ENCODE measurements at regions not wholly inside any gene's neighbourhood (a gene's known extent, or its start where the extent isn't known, plus 50 kb on each side); places are given as distances from the start of the nearest gene placed in this dataset.

DNA sequence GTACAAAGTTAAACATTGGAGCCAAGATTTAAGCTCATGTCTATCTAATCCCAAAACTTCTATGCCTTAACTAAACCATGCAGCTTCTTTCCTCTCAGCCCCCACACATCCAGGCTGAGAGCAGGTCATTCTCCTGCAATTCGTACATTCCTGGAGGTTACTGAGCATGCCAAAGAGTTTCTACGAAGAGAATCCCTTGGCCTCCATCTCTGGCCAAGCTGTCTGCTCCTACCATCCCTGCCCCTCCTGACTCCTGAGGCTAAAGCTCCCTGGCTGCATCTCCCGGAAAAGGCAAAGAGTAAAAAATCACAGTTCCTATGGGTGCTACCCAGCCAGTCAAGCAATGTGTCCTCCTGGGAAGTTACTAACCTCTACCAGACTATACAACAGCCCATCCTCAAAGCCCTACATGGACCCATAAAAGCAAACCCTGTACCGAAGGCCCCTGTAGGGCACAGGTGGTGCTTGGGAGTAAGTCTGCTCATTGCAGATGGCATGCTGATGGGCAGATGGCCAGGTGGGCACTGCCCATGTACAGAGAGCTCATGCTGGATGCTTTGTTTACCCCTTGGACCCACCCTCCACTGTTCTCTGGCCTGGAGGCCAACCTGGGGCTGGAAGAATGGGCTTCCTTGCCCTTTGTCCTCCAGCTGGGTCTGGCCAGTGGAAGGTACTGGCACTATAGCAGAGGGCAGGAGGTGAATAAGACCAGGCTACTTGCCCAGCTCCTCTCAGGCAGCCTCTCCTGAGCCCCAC, 99.5 kb downstream of the TTC32 start:
- no peak for DNase-seq (ENCODE audit: low spot score)
- ATAC-seq (ENCODE audit: low read depth): no peak
- Histone ChIP-seq H3K9me3 (ENCODE audit: severe bottlenecking) (no peaks in the 10 kb centered on the region), H3K4me1 (ENCODE audit: insufficient read depth, poor library complexity, severe bottlenecking) (peaks cover 24% of the 10 kb centered on the region), H3K4me3 (ENCODE audit: severe bottlenecking) (no peak overlapping the region), H3K36me3 (ENCODE audit: low read depth) (no peaks in the 10 kb centered on the region), H3K27me3 (ENCODE audit: insufficient read depth, poor library complexity, severe bottlenecking) (no peaks in the 10 kb centered on the region), H3K27ac (ENCODE audit: poor library complexity, severe bottlenecking) (peak overlapping the region; percentile 39)
- TF ChIP-seq, protein P1, sequence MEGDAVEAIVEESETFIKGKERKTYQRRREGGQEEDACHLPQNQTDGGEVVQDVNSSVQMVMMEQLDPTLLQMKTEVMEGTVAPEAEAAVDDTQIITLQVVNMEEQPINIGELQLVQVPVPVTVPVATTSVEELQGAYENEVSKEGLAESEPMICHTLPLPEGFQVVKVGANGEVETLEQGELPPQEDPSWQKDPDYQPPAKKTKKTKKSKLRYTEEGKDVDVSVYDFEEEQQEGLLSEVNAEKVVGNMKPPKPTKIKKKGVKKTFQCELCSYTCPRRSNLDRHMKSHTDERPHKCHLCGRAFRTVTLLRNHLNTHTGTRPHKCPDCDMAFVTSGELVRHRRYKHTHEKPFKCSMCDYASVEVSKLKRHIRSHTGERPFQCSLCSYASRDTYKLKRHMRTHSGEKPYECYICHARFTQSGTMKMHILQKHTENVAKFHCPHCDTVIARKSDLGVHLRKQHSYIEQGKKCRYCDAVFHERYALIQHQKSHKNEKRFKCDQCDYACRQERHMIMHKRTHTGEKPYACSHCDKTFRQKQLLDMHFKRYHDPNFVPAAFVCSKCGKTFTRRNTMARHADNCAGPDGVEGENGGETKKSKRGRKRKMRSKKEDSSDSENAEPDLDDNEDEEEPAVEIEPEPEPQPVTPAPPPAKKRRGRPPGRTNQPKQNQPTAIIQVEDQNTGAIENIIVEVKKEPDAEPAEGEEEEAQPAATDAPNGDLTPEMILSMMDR (IDR thresholded peaks at IDR 0.05; ENCODE audit: poor library complexity, severe bottlenecking): no peak

DNA sequence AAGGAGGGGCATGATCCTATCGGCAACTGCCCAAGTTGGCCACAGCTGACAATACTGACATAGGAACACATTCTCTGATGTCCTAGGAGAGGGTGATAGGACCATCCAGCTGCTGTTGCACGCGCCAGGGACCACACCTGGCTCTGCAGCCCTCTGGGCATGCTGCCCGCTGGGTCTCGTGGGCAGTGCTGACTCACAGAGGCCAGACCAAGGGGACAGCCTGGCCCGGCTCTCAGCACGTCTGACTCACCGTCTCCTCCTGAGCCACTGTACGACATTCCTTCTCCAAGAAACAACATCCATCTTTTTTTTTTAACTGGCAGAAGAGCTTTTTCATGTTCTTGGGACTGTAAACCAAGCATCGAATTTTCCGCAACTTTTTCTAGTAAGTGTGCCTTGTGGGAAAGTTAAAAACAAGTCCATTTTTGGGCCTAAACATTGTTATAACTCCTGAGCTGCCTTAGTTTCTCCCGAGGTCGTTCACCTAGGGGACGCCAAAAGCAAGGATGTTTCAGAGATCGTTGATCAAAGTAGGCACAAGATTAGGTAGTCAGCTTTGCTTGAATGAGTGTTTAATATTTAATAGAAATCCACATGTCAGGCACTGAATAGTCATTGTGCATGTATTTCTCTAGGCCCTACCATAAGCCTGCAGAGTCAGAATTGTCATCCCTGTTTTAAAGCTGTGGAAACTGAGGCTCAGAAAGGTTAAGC, 100.3 kb downstream of the TTC32 start:
- Histone ChIP-seq H3K4me3 (ENCODE audit: severe bottlenecking) (no peak overlapping the region), H3K36me3 (ENCODE audit: low read depth) (no peaks in the 10 kb centered on the region), H3K4me1 (ENCODE audit: insufficient read depth, poor library complexity, severe bottlenecking) (peaks cover 28% of the 10 kb centered on the region), H3K27ac (ENCODE audit: poor library complexity, severe bottlenecking) (peak overlapping the region; percentile 39), H3K27me3 (ENCODE audit: insufficient read depth, poor library complexity, severe bottlenecking) (no peaks in the 10 kb centered on the region), H3K9me3 (ENCODE audit: severe bottlenecking) (no peaks in the 10 kb centered on the region)
- peak; percentile 97 for ATAC-seq (ENCODE audit: low read depth)
- peak; percentile 96 for DNase-seq (ENCODE audit: low spot score)
- TF ChIP-seq, protein P1 (IDR thresholded peaks at IDR 0.05; ENCODE audit: poor library complexity, severe bottlenecking): no peak

DNA sequence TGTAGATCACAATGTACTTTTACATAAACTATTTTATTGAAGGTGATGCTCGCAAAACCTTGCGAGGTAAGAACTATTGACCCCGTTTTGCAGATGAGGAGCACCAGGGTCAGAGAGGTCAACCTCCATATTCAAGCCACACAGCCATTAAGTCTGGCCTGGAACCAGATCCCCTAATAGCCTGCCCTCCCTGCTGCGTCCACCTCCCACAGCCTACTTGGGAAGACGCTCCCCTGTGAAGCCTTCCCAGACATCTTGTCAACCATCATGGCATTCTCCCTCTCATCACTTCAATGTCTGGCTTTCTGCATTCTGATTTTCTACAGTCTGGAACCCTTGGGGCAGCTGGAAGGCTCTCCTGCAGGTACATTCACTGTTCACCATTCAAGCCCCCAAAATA, 101.0 kb downstream of the TTC32 start:
- TF ChIP-seq, protein P1 (IDR thresholded peaks at IDR 0.05; ENCODE audit: poor library complexity, severe bottlenecking): no peak
- H3K36me3 ChIP-seq (ENCODE audit: low read depth): no peaks in the 10 kb centered on the region
- DNase-seq (ENCODE audit: low spot score) (no peak), ATAC-seq (ENCODE audit: low read depth) (no peak)
- peaks cover 33% of the 10 kb centered on the region for H3K4me1 ChIP-seq (ENCODE audit: insufficient read depth, poor library complexity, severe bottlenecking)
- no peaks in the 10 kb centered on the region for H3K27me3 ChIP-seq (ENCODE audit: insufficient read depth, poor library complexity, severe bottlenecking)
- H3K9me3 ChIP-seq (ENCODE audit: severe bottlenecking): no peaks in the 10 kb centered on the region
- no peak overlapping the region for H3K4me3 ChIP-seq (ENCODE audit: severe bottlenecking)
- peak overlapping the region; percentile 39 for H3K27ac ChIP-seq (ENCODE audit: poor library complexity, severe bottlenecking)

DNA sequence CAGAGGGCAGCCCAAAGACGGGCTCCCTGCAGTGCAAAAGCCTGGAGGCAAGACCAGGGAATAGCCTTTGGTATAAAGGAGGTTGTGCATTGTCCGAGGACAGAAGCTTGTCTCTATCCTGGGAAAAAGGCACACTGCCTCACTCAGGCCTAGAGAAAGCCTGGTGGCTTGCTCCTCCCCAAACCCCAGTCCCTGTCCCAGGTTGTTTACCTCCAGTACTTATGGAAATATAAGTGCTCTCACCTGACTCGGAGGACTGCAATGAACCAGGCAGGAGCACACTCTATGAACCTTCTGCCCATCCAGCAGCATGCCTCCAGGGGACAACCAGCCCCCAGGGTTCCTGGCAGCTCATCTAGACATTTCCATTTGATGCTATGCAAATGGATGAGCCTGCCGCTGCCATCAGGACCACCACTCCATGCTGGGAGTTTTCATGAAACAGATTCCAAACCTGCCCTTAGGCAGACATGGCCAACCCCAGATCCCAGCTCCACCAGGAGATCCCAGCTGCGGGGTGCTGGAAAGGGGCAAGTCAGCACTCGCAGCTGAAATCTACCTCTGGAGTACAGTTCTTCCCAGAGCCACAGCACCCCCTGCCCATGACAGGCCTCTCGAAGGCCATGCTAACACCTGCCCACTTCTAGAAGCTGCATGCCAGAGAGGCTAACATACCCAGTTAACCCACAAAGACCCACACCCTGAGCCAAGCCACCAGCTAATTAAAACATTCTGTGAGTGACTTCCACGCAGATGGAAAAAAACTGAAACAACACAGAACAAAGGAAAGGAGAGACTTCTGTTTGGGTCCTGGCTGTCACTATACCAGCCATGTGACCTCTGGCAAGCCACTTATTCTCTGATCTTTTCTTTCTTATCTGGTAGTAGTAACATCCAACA, 101.7 kb downstream of the TTC32 start:
- Histone ChIP-seq H3K9me3 (ENCODE audit: severe bottlenecking) (no peaks in the 10 kb centered on the region), H3K36me3 (ENCODE audit: low read depth) (no peaks in the 10 kb centered on the region), H3K27ac (ENCODE audit: poor library complexity, severe bottlenecking) (no peak overlapping the region), H3K4me1 (ENCODE audit: insufficient read depth, poor library complexity, severe bottlenecking) (peaks cover 34% of the 10 kb centered on the region), H3K4me3 (ENCODE audit: severe bottlenecking) (no peak overlapping the region), H3K27me3 (ENCODE audit: insufficient read depth, poor library complexity, severe bottlenecking) (no peaks in the 10 kb centered on the region)
- DNase-seq (ENCODE audit: low spot score) (no peak), ATAC-seq (ENCODE audit: low read depth) (0 out of 3 replicates have a peak, but pooled peaks have one; percentile 28)
- TF ChIP-seq, protein P1 (IDR thresholded peaks at IDR 0.05; ENCODE audit: poor library complexity, severe bottlenecking): no peak

All from RWPE2 (cell line).